GM19463 (cell line): ENCODE measurements at regions not wholly inside any gene's neighbourhood (a gene's known extent, or its start where the extent isn't known, plus 50 kb on each side); places are given as distances from the start of the nearest gene placed in this dataset.
"Not testable (repeated sequence)": the region's sequence is repeated elsewhere in the genome, so short reads cannot be mapped to it uniquely, and the experiment has no call there.

Experiments used
- ATAC-seq: cut with Tn5 transposase; IDR thresholded peaks from one replicate; pipeline ENCODE4 v1.9.1; 2021; ENCODE audit warnings: mild to moderate bottlenecking, moderate library complexity; ENCODE audit not compliant: unreplicated experiment

DNA sequence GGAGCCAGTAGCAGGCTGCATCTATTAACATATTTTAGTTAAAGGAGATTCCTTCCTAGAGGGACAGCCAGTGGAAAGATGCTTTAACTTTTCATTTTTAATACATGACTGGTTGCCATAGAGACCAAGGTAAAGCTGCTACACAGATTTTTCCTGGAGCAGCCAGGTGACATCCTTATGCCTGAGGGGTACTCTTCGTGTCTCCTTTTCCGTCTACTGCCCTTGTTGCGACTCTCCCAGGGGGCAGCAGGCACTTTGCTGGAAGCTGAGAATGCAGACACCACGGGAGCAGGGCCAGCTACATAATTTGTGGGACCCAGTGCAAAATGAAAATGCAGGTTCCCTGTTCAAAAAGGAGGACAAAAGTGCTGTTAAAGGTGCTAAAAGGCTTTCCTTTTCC, 340.4 kb downstream of the CEP170 start:
- not testable (repeated sequence) for ATAC-seq

DNA sequence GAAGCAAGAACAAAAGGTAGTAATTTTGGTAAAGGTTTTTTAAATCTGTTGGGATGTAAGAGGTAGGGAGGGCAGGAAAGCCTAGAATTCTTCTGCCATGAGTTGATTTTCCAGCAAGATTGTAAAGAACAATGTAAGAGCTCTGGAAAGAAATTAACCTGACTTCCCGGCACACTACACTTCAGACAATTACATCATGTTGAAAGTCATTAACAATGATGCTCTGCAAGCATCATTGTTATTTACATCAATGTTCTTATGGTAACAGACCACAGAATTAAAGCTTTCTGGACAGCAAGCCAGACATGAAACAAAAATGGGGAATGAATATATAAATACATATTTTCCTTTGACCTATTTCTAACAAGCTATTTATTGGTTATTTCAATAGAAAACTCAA, 342.2 kb downstream of the CEP170 start:
- not testable (repeated sequence) for ATAC-seq

DNA sequence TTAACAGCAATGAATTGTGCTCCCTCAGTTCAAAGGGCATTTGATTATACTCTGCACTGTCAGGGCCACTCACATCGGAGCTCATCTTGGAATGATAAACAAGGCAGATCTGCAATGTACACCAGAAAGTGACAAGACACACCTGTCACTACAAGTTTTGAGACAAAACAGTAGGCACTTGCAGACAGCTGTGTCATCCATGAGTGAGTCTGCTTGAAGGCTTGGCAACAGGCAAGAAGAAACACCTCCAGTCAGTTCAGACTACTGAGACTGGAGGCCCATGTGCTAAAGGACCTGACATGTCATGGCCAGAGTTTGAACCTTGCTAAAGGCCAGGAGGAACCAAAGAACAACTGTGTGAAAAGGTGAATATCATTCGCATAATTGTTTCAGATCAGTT, 354.5 kb downstream of the CEP170 start:
- peak; percentile 57 for ATAC-seq

DNA sequence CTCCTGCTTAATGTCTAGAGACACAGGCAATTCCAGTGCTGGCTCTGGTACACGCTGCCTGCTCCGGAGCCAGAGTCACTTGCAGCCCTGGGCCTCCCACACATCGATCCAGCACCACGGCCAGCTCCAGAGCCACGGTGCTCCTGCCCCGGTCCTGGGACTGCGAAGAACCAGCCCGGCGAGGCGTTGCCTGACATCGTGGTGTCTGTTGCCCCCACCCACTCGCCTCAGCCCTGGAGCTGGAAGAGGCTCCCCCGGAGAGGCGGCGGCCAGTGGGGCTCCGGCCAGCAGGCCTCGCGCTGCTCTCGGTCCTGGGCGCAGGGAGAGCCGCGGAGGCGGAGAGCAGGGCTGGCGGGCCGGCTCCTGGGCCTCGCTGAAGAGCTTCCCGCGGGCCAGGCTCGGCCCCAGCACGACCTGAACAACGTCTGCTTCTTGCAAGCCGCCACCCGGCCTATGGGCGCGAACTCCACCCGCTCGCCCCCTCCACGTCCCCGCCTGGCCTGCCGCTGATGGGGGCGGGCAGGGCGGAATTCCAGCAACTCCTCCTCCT, 364.8 kb downstream of the CEP170 start:
- no peak for ATAC-seq

DNA sequence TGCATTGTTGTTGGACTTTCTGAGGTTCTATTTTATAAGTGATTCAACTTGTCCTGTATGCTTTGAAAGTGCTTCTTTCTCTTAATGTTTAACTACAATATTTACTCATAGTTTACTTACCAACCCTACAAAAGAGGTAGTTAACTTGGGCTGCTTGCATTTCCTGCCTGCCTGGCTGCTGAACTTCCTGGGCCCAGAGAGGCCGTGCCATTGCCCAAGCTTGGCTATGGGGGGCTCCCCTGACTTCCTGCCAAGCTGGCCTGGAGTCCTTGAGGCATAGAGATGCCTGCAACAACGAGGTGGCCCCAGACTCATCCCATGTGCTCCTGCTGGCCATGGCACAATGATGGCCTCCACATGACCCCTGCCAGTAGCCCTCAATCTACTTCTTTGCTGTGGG, 361.6 kb upstream of the PLD5 start:
- peak; percentile 90 for ATAC-seq

DNA sequence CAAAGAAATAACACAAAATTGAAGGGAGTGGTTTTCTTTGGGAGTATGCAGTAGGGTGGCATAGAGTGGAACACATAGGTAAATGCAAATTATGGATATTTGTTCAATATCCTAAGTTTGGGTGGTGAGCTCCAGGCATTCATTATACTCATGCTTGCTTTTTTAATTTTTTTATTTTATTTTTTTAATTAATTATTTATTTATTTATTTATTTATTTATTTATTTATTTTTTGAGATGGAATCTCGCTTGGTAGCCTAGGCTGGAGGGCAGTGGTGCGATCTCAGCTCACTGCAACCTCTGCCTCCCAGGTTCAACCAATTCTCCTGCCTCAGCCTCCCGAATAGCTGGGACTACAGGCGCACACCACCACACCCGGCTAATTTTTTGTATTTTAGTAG, 355.5 kb upstream of the PLD5 start:
- not testable (repeated sequence) for ATAC-seq

DNA sequence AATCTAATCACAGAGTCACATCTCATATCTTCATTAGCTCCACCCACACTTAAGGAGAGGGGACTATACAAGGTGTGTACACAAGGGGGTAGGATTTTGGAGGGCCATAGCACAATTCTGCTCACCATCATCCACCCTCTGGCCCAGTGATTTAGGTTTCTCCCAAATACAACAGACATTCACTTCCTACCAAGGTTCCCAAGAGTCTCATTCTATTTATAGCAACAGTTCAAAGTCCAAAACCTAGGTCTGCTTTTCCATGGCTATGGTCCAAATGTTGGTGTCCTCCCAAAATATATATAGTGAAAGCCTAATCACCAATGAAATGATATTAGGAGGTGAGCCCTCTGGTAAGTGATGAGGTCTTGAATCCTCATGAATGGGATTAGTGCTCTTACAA, 353.2 kb upstream of the PLD5 start:
- ATAC-seq, result no peak

DNA sequence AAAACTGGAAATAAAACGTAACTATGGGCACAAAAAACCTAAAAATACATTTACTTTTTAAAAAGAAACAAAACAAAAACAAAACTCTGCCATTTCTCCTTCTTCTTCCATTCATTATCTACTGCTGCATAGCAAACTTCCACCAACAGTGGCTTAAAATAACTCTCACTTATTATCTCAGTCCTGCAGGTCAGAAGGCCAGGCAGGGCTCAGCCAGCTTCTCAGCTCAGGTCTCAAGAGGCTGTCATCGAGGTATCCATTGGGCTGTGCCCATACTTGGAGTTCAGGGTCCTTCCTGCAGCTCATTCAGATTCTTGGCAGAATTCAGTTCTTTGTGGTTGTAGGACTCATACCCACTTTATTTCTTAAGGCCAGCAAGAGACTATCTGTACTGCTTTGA, 352.7 kb upstream of the PLD5 start:
- ATAC-seq, result no peak

DNA sequence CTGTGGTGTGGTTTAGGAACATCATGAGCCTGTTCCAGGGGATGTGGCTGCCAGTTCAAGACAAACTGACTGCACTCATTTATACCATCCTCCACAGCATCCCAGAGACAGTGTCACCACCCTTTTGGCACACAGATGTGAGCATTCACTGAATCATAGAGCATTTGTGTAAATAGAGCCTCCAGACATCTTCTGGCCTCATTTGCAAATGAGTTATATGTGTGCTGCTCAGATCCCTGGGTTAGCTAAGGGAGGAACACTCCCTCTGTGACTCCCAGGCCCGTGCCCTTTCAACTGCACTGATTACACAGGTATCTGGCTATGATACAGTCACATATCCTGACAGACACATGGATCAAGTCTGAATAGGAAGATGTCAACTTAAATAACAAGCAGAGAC, 351.5 kb upstream of the PLD5 start:
- no peak for ATAC-seq

DNA sequence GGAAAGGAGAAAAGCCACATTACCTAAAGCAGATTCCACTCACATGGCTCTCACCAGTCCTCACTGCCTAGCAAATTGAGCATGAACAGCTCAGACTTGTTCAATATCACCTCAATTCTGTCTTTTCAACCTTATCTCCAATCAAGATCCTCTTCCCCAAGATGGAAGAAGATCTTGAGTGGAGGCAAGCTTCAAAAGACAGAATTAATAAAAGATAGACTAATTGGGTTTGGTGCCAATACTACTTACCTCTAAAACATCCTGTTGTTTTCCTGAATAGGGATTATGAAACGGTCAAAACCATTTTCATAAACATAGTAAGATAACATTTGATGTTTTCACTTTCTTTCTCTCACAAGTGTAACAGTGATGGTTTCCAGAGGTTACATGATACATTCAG, 349.2 kb upstream of the PLD5 start:
- no peak for ATAC-seq

DNA sequence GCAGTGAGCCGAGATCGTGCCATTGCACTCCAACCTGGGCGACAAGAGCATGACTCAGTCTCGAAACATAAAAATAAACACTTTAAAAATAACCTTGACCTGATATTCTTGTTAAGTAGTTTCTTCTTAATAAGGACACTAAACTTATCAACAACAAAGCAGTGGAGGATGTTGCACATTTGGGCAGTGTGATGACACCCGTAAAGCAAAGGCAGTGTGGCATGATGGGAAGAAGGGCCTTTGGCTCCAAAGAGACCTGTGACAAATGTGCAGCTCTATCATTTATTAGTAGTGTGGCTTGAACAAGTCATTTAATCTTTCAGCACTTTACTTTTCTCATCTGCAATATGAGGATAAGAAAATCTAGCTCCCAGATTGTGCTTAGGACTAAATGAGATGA, 348.0 kb upstream of the PLD5 start:
- ATAC-seq, result no peak

DNA sequence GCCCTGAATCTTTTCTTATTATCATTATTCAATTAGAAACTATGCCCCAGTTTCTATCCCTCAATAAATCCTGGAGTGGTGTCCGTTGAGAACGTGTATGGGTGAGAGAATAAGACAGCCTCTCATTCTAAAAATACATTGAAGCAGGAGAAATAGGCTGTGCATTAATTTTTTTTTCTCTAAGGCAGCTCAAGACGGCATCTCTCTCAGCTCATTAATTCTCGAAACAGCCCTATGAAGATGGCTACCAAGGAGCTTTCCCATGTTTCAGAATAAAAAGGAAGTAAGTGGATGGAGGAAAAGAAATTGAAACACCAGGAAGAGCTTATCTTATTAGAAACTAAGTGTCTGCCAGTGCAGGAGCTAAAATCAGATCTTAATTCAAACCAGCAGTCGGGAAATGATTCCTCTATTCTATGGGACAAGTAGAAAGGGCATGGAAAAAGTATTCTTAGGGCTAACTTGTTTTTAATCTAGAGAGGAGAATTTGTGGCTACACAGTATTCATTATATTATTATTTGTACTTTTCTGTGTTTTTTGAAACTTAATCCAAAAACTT, 347.1 kb upstream of the PLD5 start:
- ATAC-seq, result no peak

DNA sequence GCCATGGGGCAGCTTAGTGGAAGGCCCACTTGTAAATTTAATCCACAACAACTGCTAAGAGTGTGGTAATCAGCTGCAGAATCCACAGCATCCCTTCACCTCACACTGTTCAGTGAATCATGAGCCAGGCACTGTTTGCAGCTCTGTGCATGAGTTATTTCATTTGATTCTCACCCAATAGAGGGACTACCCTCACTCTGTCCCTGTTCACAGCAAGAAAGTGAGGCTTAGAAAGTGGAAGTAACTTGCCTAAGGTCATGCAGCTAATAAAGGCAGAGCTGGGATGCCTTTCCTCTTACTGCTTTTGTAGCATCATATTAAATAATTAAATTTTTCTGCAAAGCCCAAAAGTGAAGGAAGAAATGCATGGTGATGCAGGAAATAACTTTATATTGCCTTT, 346.5 kb upstream of the PLD5 start:
- no peak for ATAC-seq

DNA sequence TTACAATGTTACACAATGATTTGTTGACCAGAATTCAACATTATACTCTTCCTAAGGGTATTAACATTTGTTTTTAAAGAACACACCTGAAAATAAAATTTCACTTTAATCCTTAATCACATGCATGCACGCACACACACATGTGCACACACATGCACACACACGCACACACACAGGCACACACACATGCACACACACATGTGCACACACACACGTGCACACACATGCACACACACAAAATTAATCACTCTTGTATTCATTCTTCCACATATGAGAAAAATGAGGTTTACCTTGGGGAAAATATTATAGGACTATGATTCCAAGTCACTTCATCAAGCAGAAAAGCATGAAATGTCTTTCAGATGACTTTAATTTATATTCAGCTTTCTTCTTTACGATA, 331.8 kb upstream of the PLD5 start:
- ATAC-seq, result no peak

DNA sequence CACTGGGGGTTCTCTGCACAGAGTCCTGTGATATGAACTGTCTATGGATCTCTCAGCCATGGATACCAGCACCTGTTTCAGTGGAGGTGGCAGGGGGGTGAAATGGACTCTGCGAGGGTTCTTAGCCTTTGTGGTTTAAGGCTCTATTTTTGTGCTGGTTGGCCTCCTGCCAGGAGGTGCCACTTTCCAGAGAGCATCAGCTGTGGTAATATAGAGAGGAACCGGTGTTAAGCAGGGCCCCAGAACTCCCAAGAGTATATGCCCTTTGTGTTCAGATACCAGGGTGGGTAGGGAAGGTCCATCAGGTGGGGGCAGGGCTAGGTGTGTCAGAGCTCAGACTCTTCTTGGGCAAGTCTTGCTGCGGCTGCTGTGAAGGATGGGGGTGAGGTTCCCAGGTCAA, 330.0 kb upstream of the PLD5 start:
- no peak for ATAC-seq

DNA sequence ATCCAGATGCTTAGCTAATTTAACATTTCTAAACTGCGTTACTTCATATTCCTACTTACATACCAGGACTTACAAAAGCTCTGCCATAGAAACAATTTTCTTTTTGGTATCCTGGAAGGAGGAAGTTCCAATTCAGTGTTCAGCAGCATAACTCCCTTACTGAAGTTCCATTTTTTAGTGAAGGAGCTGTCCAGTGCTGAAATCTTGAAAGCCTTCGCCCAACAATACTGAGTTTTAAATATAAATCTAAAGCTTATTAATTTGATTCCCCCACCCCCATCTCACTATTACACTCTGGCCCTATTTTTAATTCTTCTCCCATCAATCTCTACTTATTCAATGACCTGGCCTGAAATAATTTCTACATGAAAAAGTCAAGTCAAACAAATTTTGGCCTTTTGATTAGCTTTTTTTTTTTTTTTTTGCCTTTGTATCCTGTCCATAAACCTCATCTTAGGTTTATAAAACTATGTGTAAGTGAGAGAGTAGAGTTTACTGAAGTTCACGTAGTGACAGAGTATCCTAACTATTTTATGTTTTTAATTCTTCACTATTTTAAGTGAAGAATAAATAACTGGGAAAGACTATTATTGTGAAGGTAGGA, 323.0 kb upstream of the PLD5 start:
- ATAC-seq, result no peak

DNA sequence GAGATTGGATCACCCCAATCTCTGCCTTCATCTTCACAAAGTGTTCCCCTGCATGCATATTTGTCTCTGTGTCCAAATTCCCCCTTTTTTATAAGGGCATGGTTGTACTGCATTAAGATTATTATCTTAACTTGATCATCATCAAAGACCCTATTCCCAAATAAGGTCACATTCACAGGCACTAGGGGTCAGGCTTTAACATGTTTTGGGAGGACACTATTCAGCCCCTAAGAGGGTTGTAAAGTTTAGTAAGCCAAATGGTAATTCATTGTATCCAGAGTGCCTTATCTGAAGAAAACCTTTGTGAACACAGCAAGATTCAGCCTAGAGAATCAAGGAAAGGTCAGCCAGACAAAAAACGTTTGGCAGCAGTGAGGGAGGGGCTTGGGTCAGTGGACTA, 317.6 kb upstream of the PLD5 start:
- no peak for ATAC-seq

DNA sequence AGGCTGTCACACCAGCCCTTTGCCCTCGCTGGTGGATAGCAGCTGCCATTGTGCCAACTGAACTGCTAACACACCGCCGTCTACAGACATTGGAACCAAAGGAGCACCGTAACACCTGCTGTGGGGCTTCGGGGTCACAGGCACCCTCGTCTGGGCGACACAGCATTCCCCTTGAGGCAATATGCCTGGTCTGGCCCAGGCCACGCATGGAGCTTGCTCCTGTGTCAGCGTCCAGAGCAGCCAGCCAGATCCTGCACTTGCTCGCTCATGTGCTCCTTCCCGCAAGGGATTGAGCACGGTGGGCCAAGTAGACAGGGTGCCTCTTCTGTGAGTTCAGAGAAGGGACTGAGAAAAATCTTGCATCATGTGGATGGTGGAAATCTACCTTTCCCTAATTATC, 314.6 kb upstream of the PLD5 start:
- ATAC-seq, result no peak

DNA sequence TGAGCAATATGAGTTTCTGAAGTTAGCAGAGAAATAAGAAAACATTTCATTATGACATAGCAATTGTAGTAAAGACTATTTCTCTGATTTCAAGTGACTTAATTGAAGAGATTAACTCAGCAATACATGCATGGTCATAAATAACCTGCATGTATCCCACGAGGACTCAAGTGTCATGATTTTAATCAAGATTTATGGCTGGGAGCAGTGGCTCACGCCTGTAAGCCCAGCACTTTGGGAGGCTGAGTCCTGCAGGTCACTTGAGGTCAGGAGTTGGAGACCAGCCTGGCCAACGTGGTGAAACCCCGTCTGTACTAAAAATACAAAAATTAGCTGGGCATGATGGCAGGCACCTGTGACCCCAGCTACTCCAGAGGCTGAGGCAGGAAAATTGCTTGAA, 311.9 kb upstream of the PLD5 start:
- no peak for ATAC-seq

DNA sequence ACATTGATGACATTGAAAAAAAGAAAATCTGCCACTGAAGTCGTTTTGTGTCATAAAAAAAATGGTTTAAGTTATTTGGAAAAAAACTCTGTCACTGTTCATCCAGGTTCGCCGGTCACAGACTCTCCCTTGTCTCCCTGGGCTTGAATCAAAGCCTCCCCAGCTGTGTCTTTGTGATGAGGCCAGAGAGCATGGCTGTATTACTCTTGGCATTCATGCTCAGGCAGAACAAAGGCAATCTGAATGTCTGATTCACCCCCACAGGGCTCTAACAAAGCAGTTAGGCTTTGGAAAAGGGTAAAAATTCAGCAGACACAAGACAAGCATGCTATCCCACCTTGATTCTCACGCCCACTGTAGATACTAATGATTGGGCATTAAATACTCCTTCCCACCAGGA, 304.3 kb upstream of the PLD5 start:
- no peak for ATAC-seq

DNA sequence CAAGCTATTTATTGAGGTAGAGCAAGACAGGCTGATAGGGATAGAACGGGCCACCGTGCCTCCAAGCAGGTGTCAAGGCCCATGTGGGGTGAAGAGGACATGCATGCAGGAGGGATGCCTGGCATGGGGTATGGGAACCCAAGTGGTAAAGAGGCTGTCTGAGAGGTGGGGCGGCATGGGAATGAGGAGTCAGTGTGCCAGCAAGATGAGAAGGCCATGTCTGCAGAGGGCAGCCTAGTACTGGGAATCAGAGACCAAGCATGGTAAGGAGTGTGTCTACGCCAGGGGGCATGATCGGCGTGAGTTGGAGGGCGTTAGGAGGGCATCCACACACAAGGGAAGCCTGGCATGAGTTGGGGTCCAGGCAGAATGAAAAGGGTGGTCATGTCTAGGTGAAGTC, 303.7 kb upstream of the PLD5 start:
- ATAC-seq, result no peak

DNA sequence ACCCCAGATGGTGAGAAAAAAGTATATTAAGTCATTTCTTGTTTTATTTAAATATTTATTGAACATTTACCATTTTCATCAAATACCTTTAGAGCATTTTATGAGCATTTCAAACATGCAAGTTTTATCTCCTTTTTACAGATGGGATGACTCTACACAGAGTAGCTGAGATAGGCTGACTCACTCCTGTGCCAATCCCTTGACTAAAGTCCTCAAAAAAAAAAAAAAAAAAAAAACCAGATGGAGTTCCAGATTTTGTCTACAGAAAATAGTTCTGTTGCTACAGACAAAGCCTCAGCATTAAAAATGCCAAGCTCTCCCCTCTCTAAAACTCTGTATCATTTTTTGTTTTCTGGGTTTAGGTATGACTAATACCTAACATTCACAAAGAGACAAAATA, 303.0 kb upstream of the PLD5 start:
- no peak for ATAC-seq

DNA sequence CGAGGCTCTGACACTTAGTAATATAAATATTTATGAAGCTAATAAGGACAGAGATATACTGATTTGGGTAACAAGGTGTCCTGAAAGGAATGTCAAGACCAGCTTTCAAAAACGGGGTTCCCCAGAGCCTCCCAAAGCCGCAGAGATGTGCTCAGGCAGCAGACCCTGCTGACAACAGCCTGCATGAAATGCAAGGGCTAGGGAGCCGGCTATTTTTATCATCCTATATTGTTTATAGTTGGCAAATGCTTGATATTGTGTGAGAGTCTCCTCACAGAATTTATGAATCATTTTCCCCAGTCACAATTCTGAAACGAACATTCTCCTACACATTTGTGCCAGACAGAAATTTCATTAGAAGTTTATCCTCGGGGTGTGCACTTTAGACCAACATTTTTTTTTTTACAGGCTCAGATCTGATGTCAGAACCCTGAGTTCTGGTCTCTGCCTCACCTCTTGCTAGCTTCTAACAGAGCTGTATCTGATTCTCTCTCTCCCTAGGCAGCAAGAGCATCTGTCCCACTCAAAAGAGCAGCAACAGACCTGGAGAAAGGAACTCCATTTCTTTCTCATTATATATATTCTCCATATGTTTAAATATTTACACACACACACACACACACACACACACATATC, 302.3 kb upstream of the PLD5 start:
- ATAC-seq, result no peak
